ENCODE measurements at regions not wholly inside any gene's neighbourhood (a gene's known extent, or its start where the extent isn't known, plus 50 kb on each side); places are given as distances from the start of the nearest gene placed in this dataset.

DNA sequence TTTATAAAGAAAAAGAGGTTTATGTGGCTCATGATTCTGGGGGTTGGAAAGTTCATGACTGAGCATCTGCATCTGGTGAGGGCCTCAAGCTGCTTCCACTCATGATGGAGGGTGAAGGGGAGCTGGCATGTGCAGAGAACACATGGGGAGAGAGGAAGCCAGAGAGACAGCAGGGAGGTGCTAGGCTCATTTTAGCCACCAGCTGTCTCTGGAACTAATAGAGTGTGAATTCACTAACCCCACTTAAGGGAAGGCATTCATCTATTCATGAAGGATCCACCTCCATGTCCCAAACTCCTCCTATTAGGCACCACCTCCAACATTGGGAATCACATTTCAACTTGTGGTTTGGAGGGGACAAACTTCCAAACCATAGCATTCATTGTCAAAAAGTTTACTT is 137.3 kb upstream of the PMEPA1 start:
- TF ChIP-seq POLR2A (IDR thresholded peaks at IDR 0.05; ENCODE audit: low read depth, low read length), result no peak
- TF ChIP-seq, protein P1, sequence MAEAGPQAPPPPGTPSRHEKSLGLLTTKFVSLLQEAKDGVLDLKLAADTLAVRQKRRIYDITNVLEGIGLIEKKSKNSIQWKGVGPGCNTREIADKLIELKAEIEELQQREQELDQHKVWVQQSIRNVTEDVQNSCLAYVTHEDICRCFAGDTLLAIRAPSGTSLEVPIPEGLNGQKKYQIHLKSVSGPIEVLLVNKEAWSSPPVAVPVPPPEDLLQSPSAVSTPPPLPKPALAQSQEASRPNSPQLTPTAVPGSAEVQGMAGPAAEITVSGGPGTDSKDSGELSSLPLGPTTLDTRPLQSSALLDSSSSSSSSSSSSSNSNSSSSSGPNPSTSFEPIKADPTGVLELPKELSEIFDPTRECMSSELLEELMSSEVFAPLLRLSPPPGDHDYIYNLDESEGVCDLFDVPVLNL (IDR thresholded peaks at IDR 0.05; ENCODE audit: low read depth, low read length), result no peak

Data from GM12878 (cell line).